ENCODE measurements at regions not wholly inside any gene's neighbourhood (a gene's known extent, or its start where the extent isn't known, plus 50 kb on each side); places are given as distances from the start of the nearest gene placed in this dataset.

- Histone ChIP-seq H3K4me3 (ENCODE audit: low read length) (no peak overlapping the region), H3K27ac (ENCODE audit: low read length) (no peak overlapping the region), H3K36me3 (ENCODE audit: control insufficient read depth, insufficient read depth, low read length) (no peaks in the 10 kb centered on the region), H3K27me3 (ENCODE audit: control insufficient read depth, insufficient read depth, low read length) (no peaks in the 10 kb centered on the region), H3K9me3 (ENCODE audit: control insufficient read depth, insufficient read depth, low read length) (no peaks in the 10 kb centered on the region), H3K4me1 (ENCODE audit: control insufficient read depth, insufficient read depth, low read length) (no peaks in the 10 kb centered on the region)
- WGBS (ENCODE audit: insufficient coverage, insufficient read length) = no CpG with 5 or more reads among the region's 8 CpGs
- no peak for DNase-seq (ENCODE audit: low read depth, low spot score)
Measured at GRCh38 chr15:62835351-62835750, 207.2 kb upstream of the TPM1 start.

- no peak for DNase-seq (ENCODE audit: low read depth, low spot score)
- H3K4me1 ChIP-seq (ENCODE audit: control insufficient read depth, insufficient read depth, low read length) = no peaks in the 10 kb centered on the region
- H3K27me3 ChIP-seq (ENCODE audit: control insufficient read depth, insufficient read depth, low read length) = no peaks in the 10 kb centered on the region
- H3K36me3 ChIP-seq (ENCODE audit: control insufficient read depth, insufficient read depth, low read length) = no peaks in the 10 kb centered on the region
- H3K4me3 ChIP-seq (ENCODE audit: low read length) = no peak overlapping the region
- H3K9me3 ChIP-seq (ENCODE audit: control insufficient read depth, insufficient read depth, low read length) = no peaks in the 10 kb centered on the region
- no CpG with 5 or more reads among the region's 16 CpGs for WGBS (ENCODE audit: insufficient coverage, insufficient read length)
- no peak overlapping the region for H3K27ac ChIP-seq (ENCODE audit: low read length)
Measured at GRCh38 chr15:62835762-62836161, 206.8 kb upstream of the TPM1 start.

GRCh38 chr15:62840526-62841268 lies 201.8 kb upstream of the TPM1 start:
- Histone ChIP-seq H3K27me3 (ENCODE audit: control insufficient read depth, insufficient read depth, low read length) (no peaks in the 10 kb centered on the region), H3K36me3 (ENCODE audit: control insufficient read depth, insufficient read depth, low read length) (no peaks in the 10 kb centered on the region), H3K4me1 (ENCODE audit: control insufficient read depth, insufficient read depth, low read length) (peaks cover 4% of the 10 kb centered on the region; the same call in 1 of the 2 replicates), H3K4me3 (ENCODE audit: low read length) (no peak overlapping the region), H3K27ac (ENCODE audit: low read length) (no peak overlapping the region), H3K9me3 (ENCODE audit: control insufficient read depth, insufficient read depth, low read length) (no peaks in the 10 kb centered on the region)
- DNase-seq (ENCODE audit: low read depth, low spot score) = no peak
- WGBS (ENCODE audit: insufficient coverage, insufficient read length) = no CpG with 5 or more reads among the region's 22 CpGs

GRCh38 chr15:62841269-62841628 lies 201.3 kb upstream of the TPM1 start:
- H3K27ac ChIP-seq (ENCODE audit: low read length) = no peak overlapping the region
- H3K9me3 ChIP-seq (ENCODE audit: control insufficient read depth, insufficient read depth, low read length) = no peaks in the 10 kb centered on the region
- no peak for DNase-seq (ENCODE audit: low read depth, low spot score)
- H3K27me3 ChIP-seq (ENCODE audit: control insufficient read depth, insufficient read depth, low read length) = no peaks in the 10 kb centered on the region
- no CpG with 5 or more reads among the region's 10 CpGs for WGBS (ENCODE audit: insufficient coverage, insufficient read length)
- H3K4me1 ChIP-seq (ENCODE audit: control insufficient read depth, insufficient read depth, low read length) = peaks cover 5% of the 10 kb centered on the region; the same call in 1 of the 2 replicates
- no peak overlapping the region for H3K4me3 ChIP-seq (ENCODE audit: low read length)
- H3K36me3 ChIP-seq (ENCODE audit: control insufficient read depth, insufficient read depth, low read length) = no peaks in the 10 kb centered on the region

GRCh38 chr15:62841891-62842559 lies 200.5 kb upstream of the TPM1 start:
- H3K4me3 ChIP-seq (ENCODE audit: low read length) = no peak overlapping the region
- no peak overlapping the region for H3K27ac ChIP-seq (ENCODE audit: low read length)
- H3K4me1 ChIP-seq (ENCODE audit: control insufficient read depth, insufficient read depth, low read length) = peaks cover 5% of the 10 kb centered on the region; the same call in 1 of the 2 replicates
- no CpG with 5 or more reads among the region's 10 CpGs for WGBS (ENCODE audit: insufficient coverage, insufficient read length)
- no peaks in the 10 kb centered on the region for H3K9me3 ChIP-seq (ENCODE audit: control insufficient read depth, insufficient read depth, low read length)
- H3K36me3 ChIP-seq (ENCODE audit: control insufficient read depth, insufficient read depth, low read length) = no peaks in the 10 kb centered on the region
- no peaks in the 10 kb centered on the region for H3K27me3 ChIP-seq (ENCODE audit: control insufficient read depth, insufficient read depth, low read length)
- DNase-seq (ENCODE audit: low read depth, low spot score) = no peak

- no peaks in the 10 kb centered on the region for H3K9me3 ChIP-seq (ENCODE audit: control insufficient read depth, insufficient read depth, low read length)
- no peak overlapping the region for H3K4me3 ChIP-seq (ENCODE audit: low read length)
- peaks cover 6% of the 10 kb centered on the region; the same call in 1 of the 2 replicates for H3K4me1 ChIP-seq (ENCODE audit: control insufficient read depth, insufficient read depth, low read length)
- H3K27me3 ChIP-seq (ENCODE audit: control insufficient read depth, insufficient read depth, low read length) = no peaks in the 10 kb centered on the region
- H3K27ac ChIP-seq (ENCODE audit: low read length) = no peak overlapping the region
- no CpG with 5 or more reads among the region's 5 CpGs for WGBS (ENCODE audit: insufficient coverage, insufficient read length)
- no peak for DNase-seq (ENCODE audit: low read depth, low spot score)
- H3K36me3 ChIP-seq (ENCODE audit: control insufficient read depth, insufficient read depth, low read length) = no peaks in the 10 kb centered on the region
Measured at GRCh38 chr15:62843311-62843710, 199.2 kb upstream of the TPM1 start.

- no peaks in the 10 kb centered on the region for H3K36me3 ChIP-seq (ENCODE audit: control insufficient read depth, insufficient read depth, low read length)
- DNase-seq (ENCODE audit: low read depth, low spot score) = no peak
- H3K9me3 ChIP-seq (ENCODE audit: control insufficient read depth, insufficient read depth, low read length) = no peaks in the 10 kb centered on the region
- no peak overlapping the region for H3K4me3 ChIP-seq (ENCODE audit: low read length)
- no peak overlapping the region for H3K27ac ChIP-seq (ENCODE audit: low read length)
- peaks cover 11% of the 10 kb centered on the region; the same call in 1 of the 2 replicates for H3K4me1 ChIP-seq (ENCODE audit: control insufficient read depth, insufficient read depth, low read length)
- no CpG with 5 or more reads among the region's 10 CpGs for WGBS (ENCODE audit: insufficient coverage, insufficient read length)
- no peaks in the 10 kb centered on the region for H3K27me3 ChIP-seq (ENCODE audit: control insufficient read depth, insufficient read depth, low read length)
Measured at GRCh38 chr15:62844564-62845240, 197.8 kb upstream of the TPM1 start.

- H3K4me3 ChIP-seq (ENCODE audit: low read length) = no peak overlapping the region
- H3K27me3 ChIP-seq (ENCODE audit: control insufficient read depth, insufficient read depth, low read length) = no peaks in the 10 kb centered on the region
- no peaks in the 10 kb centered on the region for H3K36me3 ChIP-seq (ENCODE audit: control insufficient read depth, insufficient read depth, low read length)
- no peaks in the 10 kb centered on the region for H3K9me3 ChIP-seq (ENCODE audit: control insufficient read depth, insufficient read depth, low read length)
- WGBS (ENCODE audit: insufficient coverage, insufficient read length) = no CpG with 5 or more reads among the region's 12 CpGs
- peaks cover 17% of the 10 kb centered on the region for H3K4me1 ChIP-seq (ENCODE audit: control insufficient read depth, insufficient read depth, low read length)
- DNase-seq (ENCODE audit: low read depth, low spot score) = no peak
- H3K27ac ChIP-seq (ENCODE audit: low read length) = no peak overlapping the region
Measured at GRCh38 chr15:62845241-62846126, 197.1 kb upstream of the TPM1 start.

GRCh38 chr15:62846131-62846804 lies 196.3 kb upstream of the TPM1 start:
- no peak overlapping the region for H3K27ac ChIP-seq (ENCODE audit: low read length)
- H3K4me3 ChIP-seq (ENCODE audit: low read length) = no peak overlapping the region
- WGBS (ENCODE audit: insufficient coverage, insufficient read length) = 100% methylated on average over 1 of the region's 10 CpGs
- DNase-seq (ENCODE audit: low read depth, low spot score) = no peak
- no peaks in the 10 kb centered on the region for H3K9me3 ChIP-seq (ENCODE audit: control insufficient read depth, insufficient read depth, low read length)
- no peaks in the 10 kb centered on the region for H3K27me3 ChIP-seq (ENCODE audit: control insufficient read depth, insufficient read depth, low read length)
- H3K36me3 ChIP-seq (ENCODE audit: control insufficient read depth, insufficient read depth, low read length) = no peaks in the 10 kb centered on the region
- H3K4me1 ChIP-seq (ENCODE audit: control insufficient read depth, insufficient read depth, low read length) = peaks cover 22% of the 10 kb centered on the region
